Brain microvascular endothelial cell (primary cell): ENCODE measurements at regions not wholly inside any gene's neighbourhood (a gene's known extent, or its start where the extent isn't known, plus 50 kb on each side); places are given as distances from the start of the nearest gene placed in this dataset.

Experiments used
- DNase-seq: peaks from one replicate; pipeline ENCODE4 v3.0.0-alpha.2; 2020
- H3K27ac ChIP-seq: fragments of 250-450 bp; sonication (Bioruptor Pico); 2 replicates; pipeline ENCODE4 v1.5.1; 2020; ENCODE audit warnings: mild to moderate bottlenecking, moderate library complexity
- H3K27me3 ChIP-seq: fragments of 250-450 bp; sonication (Bioruptor Pico); replicated peaks from 2 replicates; pipeline ENCODE4 v1.5.1; 2020; ENCODE audit warnings: mild to moderate bottlenecking
- H3K36me3 ChIP-seq: fragments of 250-450 bp; sonication (Bioruptor Pico); replicated peaks from 2 replicates; pipeline ENCODE4 v1.5.1; 2020; ENCODE audit warnings: mild to moderate bottlenecking
- H3K4me3 ChIP-seq: 2 replicates; pipeline ENCODE4 v1.5.1; 2011; ENCODE audit warnings: low read depth, mild to moderate bottlenecking, control low read depth, low read length, moderate library complexity
- CTCF ChIP-seq: IDR thresholded peaks from 2 replicates; pipeline ENCODE4 v1.5.1; 2011; ENCODE audit warnings: low read depth, mild to moderate bottlenecking, moderate library complexity, low read length, control low read depth, inconsistent platforms; ENCODE audit errors: missing control alignments
- in situ Hi-C: cut with HindIII; loops from 2 replicates; pipeline ENCODE4 v1.10.0; 2017; ENCODE audit warnings: low sequenced_read_pairs, low pct_ligation_motif_present

- no peaks in the 10 kb centered on the region for H3K27me3 ChIP-seq
- in situ Hi-C loops, result no loop called here
- DNase-seq, result peak; percentile 20
- no peaks in the 10 kb centered on the region for H3K36me3 ChIP-seq
- no peak overlapping the region for H3K4me3 ChIP-seq
- no peak overlapping the region for H3K27ac ChIP-seq
- peak; percentile 27 for TF ChIP-seq CTCF
Observed at GRCh38 chr5:136686192-136686872, 321.0 kb upstream of the TRPC7 start.

- H3K4me3 ChIP-seq, result no peak overlapping the region
- H3K36me3 ChIP-seq, result no peaks in the 10 kb centered on the region
- no peak for DNase-seq
- in situ Hi-C loops, result no loop called here
- no peak for TF ChIP-seq CTCF
- no peak overlapping the region for H3K27ac ChIP-seq
- no peaks in the 10 kb centered on the region for H3K27me3 ChIP-seq
Observed at GRCh38 chr5:136682986-136683385, 317.6 kb upstream of the TRPC7 start.

- in situ Hi-C loops, result no loop called here
- no peak overlapping the region for H3K27ac ChIP-seq
- no peak for TF ChIP-seq CTCF
- no peak for DNase-seq
- H3K4me3 ChIP-seq, result no peak overlapping the region
- H3K27me3 ChIP-seq, result no peaks in the 10 kb centered on the region
- H3K36me3 ChIP-seq, result no peaks in the 10 kb centered on the region
Observed at GRCh38 chr5:136679233-136679632, 313.9 kb upstream of the TRPC7 start.

GRCh38 chr5:136677217-136677616 is 311.9 kb upstream of the TRPC7 start:
- Histone ChIP-seq H3K27ac (no peak overlapping the region), H3K27me3 (no peaks in the 10 kb centered on the region), H3K36me3 (no peaks in the 10 kb centered on the region), H3K4me3 (no peak overlapping the region)
- in situ Hi-C loops, result no loop called here
- no peak for TF ChIP-seq CTCF
- DNase-seq, result peak; percentile 1

- DNase-seq, result no peak
- no peak overlapping the region for H3K4me3 ChIP-seq
- H3K27ac ChIP-seq, result no peak overlapping the region
- in situ Hi-C loops, result no loop called here
- TF ChIP-seq CTCF, result no peak
- no peaks in the 10 kb centered on the region for H3K36me3 ChIP-seq
- H3K27me3 ChIP-seq, result no peaks in the 10 kb centered on the region
Observed at GRCh38 chr5:136676685-136677084, 311.3 kb upstream of the TRPC7 start.

GRCh38 chr5:136675769-136676168 is 310.4 kb upstream of the TRPC7 start:
- Histone ChIP-seq H3K27ac (no peak overlapping the region), H3K27me3 (no peaks in the 10 kb centered on the region), H3K4me3 (no peak overlapping the region), H3K36me3 (no peaks in the 10 kb centered on the region)
- in situ Hi-C loops, result no loop called here
- no peak for TF ChIP-seq CTCF
- no peak for DNase-seq
